GM23338 (cell line): ENCODE measurements at regions not wholly inside any gene's neighbourhood (a gene's known extent, or its start where the extent isn't known, plus 50 kb on each side); places are given as distances from the start of the nearest gene placed in this dataset.

Source experiments
- CREB1 ChIP-seq: fragments of 250-450 bp; sonication (Bioruptor Pico); IDR thresholded peaks from 2 replicates; pipeline ENCODE4 v1.5.0; 2020; ENCODE audit warnings: low read depth, mild to moderate bottlenecking, moderate library complexity
- EZH2 ChIP-seq: fragments of 200-600 bp; sonication (generic); IDR thresholded peaks from one replicate; pipeline ENCODE4 v1.8.0; 2017; ENCODE audit warnings: antibody characterized with exemption, mild to moderate bottlenecking, low read depth; ENCODE audit not compliant: unreplicated experiment
- EZH2phosphoT487 ChIP-seq: fragments of 200-600 bp; sonication (generic); IDR thresholded peaks from one replicate; pipeline ENCODE4 v1.8.1; 2018; ENCODE audit warnings: antibody characterized with exemption; ENCODE audit not compliant: unreplicated experiment
- JUNB ChIP-seq: IDR thresholded peaks from one replicate; pipeline ENCODE4 v1.6.1; 2016; ENCODE audit warnings: antibody characterized with exemption; ENCODE audit not compliant: unreplicated experiment
- NANOG ChIP-seq: IDR thresholded peaks from 2 replicates; pipeline ENCODE4 v1.6.1; 2016; ENCODE audit warnings: antibody characterized with exemption, borderline replicate concordance
- POLR2AphosphoS5 ChIP-seq: IDR thresholded peaks from 2 replicates; pipeline ENCODE4 v1.6.1; 2016; ENCODE audit warnings: antibody characterized with exemption, low read depth
- STAT1 ChIP-seq: IDR thresholded peaks from one replicate; pipeline ENCODE4 v1.6.1; 2016; ENCODE audit warnings: antibody characterized with exemption; ENCODE audit not compliant: unreplicated experiment
- ZNF114 ChIP-seq: fragments of 250-450 bp; sonication (Bioruptor Pico); IDR thresholded peaks from 2 replicates; pipeline ENCODE4 v1.5.0; 2020; ENCODE audit warnings: mild to moderate bottlenecking, moderate library complexity
- ZNF462 ChIP-seq: fragments of 250-450 bp; sonication (Bioruptor Pico); IDR thresholded peaks from 2 replicates; pipeline ENCODE4 v1.5.0; 2020; ENCODE audit warnings: mild to moderate bottlenecking, moderate library complexity
- TF ChIP-seq, protein P1 (sequence below), 2 experiments: fragments of 200-600 bp in 1 of 2; sonication (generic) in 1 of 2; conservative IDR thresholded peaks; 2 replicates each; pipeline versions ENCODE4 v1.5.1 to v1.6.1; 2016 to 2017; ENCODE audit warnings: antibody characterized with exemption in 2 of 2, low read depth in 2 of 2, mild to moderate bottlenecking in 2 of 2, moderate library complexity in 1 of 2
- TF ChIP-seq, protein P2 (sequence below): IDR thresholded peaks from one replicate; pipeline ENCODE4 v1.6.1; 2018; ENCODE audit warnings: antibody characterized with exemption; ENCODE audit not compliant: unreplicated experiment
- TF ChIP-seq, protein P3 (sequence below): IDR thresholded peaks from 2 replicates; pipeline ENCODE4 v1.6.1; 2016; ENCODE audit warnings: antibody characterized with exemption

- TF ChIP-seq, protein P1, sequence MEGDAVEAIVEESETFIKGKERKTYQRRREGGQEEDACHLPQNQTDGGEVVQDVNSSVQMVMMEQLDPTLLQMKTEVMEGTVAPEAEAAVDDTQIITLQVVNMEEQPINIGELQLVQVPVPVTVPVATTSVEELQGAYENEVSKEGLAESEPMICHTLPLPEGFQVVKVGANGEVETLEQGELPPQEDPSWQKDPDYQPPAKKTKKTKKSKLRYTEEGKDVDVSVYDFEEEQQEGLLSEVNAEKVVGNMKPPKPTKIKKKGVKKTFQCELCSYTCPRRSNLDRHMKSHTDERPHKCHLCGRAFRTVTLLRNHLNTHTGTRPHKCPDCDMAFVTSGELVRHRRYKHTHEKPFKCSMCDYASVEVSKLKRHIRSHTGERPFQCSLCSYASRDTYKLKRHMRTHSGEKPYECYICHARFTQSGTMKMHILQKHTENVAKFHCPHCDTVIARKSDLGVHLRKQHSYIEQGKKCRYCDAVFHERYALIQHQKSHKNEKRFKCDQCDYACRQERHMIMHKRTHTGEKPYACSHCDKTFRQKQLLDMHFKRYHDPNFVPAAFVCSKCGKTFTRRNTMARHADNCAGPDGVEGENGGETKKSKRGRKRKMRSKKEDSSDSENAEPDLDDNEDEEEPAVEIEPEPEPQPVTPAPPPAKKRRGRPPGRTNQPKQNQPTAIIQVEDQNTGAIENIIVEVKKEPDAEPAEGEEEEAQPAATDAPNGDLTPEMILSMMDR (conservative IDR thresholded peaks at IDR 0.05; ENCODE audit: low read depth in 2 of 2): no peak
- TF ChIP-seq POLR2AphosphoS5 (no peak), EZH2 (no peak), STAT1 (no peak), NANOG (no peak), CREB1 (CRISPR knock-in tag) (no peak), ZNF114 (no peak), JUNB (no peak), EZH2phosphoT487 (no peak), ZNF462 (no peak)
- TF ChIP-seq, protein P2, sequence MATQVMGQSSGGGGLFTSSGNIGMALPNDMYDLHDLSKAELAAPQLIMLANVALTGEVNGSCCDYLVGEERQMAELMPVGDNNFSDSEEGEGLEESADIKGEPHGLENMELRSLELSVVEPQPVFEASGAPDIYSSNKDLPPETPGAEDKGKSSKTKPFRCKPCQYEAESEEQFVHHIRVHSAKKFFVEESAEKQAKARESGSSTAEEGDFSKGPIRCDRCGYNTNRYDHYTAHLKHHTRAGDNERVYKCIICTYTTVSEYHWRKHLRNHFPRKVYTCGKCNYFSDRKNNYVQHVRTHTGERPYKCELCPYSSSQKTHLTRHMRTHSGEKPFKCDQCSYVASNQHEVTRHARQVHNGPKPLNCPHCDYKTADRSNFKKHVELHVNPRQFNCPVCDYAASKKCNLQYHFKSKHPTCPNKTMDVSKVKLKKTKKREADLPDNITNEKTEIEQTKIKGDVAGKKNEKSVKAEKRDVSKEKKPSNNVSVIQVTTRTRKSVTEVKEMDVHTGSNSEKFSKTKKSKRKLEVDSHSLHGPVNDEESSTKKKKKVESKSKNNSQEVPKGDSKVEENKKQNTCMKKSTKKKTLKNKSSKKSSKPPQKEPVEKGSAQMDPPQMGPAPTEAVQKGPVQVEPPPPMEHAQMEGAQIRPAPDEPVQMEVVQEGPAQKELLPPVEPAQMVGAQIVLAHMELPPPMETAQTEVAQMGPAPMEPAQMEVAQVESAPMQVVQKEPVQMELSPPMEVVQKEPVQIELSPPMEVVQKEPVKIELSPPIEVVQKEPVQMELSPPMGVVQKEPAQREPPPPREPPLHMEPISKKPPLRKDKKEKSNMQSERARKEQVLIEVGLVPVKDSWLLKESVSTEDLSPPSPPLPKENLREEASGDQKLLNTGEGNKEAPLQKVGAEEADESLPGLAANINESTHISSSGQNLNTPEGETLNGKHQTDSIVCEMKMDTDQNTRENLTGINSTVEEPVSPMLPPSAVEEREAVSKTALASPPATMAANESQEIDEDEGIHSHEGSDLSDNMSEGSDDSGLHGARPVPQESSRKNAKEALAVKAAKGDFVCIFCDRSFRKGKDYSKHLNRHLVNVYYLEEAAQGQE: no peak
- TF ChIP-seq, protein P3, sequence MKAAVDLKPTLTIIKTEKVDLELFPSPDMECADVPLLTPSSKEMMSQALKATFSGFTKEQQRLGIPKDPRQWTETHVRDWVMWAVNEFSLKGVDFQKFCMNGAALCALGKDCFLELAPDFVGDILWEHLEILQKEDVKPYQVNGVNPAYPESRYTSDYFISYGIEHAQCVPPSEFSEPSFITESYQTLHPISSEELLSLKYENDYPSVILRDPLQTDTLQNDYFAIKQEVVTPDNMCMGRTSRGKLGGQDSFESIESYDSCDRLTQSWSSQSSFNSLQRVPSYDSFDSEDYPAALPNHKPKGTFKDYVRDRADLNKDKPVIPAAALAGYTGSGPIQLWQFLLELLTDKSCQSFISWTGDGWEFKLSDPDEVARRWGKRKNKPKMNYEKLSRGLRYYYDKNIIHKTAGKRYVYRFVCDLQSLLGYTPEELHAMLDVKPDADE: no peak
Measured at GRCh38 chrX:74179499-74179898, 124.5 kb upstream of the ZCCHC13 start.
